GM19455 (cell line): ENCODE measurements at regions not wholly inside any gene's neighbourhood (a gene's known extent, or its start where the extent isn't known, plus 50 kb on each side); places are given as distances from the start of the nearest gene placed in this dataset.
"Not testable (repeated sequence)": the region's sequence is repeated elsewhere in the genome, so short reads cannot be mapped to it uniquely, and the experiment has no call there.

Experiments used
- ATAC-seq: cut with Tn5 transposase; IDR thresholded peaks from one replicate; pipeline ENCODE4 v1.9.1; 2021; ENCODE audit not compliant: unreplicated experiment

DNA sequence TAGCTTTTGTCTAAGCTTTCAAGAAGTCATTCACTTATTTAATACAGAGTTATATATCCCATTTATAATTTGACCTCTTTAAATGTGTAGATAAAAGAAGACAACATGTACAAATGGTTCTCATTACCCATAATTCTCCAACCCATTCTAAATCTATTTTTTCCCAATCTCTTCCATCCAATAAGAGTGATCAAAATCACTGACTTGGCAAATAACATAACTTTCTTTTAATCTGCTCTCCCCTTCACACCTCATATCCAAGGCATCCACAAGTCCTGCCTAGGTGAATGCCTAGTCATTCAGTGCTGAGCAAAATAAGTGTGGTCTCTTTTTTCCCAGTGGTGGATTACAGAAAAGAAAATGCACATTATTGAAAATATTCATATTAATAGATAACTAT, 1231.1 kb downstream of the CDH11 start:
- no peak for ATAC-seq

DNA sequence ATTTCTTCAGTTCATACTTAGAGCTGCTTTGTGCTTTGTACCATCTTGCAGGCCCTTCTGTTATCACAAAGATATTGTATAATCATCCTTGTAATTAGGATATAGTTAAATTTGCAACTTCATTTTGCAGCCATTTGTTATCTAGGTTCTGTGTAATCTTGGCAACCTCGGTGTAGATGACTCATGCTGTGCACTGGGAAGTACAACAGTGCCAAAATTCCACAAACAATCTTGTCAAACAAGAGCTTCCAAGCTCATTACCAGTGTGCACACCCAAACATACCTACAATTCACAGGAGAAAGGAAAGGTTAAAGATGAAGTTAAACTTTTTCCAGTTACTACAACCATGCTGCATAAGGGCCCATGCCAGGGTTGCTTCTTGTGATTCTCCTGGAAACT, 1231.8 kb downstream of the CDH11 start:
- no peak for ATAC-seq

DNA sequence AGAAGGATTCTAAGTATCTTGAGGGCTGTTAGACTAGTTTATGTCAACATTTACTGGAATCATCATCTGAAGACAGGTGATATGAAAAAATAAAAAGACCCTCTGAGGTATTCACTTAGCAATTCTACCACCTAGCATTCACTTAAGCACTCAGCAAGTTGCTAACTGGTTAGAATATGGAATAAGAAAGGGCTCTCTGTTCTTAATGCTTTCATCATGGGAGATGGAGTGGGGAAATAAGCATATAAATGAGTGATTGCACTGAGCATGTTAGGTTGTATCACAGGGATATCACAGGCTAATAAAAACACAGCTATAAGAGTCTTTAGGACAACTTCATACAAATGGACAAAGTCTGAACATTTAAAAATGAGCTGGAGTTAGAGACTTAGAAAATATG, 1238.8 kb downstream of the CDH11 start:
- ATAC-seq: no peak

DNA sequence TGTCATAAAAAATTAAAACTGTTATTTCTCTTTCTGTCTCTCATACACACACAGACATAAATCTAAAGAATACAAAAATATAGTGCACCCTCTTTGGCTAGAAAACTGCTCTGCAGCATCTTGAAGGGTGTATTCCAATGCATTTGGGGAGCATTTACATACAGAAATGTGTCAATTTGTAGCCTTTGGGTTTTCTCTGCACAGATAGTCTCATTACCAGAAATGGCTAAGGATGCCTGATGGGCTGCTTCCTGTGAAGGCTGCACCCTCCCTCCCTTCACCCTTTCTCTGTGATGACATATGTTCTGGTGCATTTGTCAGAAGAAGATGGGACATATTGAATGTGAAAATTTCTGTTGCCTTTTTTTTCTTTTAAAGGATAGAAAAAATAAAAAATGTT, 1239.3 kb downstream of the CDH11 start:
- no peak for ATAC-seq

DNA sequence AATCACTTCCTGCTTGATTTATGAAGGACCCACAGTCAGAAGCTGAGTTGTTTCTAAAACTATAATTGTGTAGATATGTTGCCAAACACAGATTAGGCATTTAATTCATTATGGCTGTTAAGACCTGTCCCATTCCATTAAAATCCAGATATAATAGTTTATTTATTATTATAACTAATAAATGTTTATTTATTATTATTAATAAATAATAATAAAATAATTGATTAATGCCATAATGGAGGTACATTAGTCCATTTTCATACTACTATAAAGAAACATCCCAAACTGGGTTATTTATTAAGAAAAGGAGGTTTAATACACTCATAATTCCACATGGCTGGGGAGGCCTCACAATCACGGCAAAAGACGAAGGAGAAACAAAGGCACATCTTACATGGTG, 1240.9 kb downstream of the CDH11 start:
- ATAC-seq: no peak

DNA sequence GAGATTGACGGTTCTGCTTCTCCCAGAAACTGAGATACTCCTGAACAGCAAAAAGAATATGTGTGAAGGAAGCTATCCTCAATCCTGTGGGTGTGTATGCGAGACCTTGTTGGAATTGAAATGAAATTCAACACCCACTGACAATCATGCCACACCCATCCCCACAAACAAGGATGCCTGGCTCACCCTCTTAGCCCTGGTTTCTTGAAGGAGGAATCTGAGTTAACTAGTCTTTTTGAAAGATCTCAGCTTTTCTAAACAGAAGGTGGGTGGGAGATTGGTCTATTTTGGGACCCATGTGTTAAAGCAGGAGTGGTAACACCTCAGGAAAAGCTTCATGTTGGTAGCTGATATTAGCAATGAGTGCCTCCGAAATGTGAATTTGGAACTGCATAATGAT, 1244.5 kb downstream of the CDH11 start:
- no peak for ATAC-seq

DNA sequence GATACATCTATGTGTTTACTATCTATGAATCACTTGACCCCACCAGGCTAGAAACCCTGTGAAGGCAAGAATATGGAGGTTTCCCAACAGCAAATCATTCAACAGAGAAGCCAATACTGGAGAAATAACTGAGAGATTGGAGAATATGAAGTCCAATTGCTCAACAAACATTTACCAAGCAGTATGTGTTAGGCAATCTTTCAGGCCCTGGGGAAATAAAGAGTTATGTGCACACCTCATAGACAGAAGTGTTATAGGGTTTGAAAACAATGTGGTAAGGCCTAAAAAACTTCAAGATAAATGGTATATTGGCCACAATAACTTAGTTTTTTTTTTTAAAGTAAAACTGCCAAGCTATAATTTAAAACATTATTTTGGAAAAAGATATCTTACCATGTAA, 1245.8 kb downstream of the CDH11 start:
- no peak for ATAC-seq

DNA sequence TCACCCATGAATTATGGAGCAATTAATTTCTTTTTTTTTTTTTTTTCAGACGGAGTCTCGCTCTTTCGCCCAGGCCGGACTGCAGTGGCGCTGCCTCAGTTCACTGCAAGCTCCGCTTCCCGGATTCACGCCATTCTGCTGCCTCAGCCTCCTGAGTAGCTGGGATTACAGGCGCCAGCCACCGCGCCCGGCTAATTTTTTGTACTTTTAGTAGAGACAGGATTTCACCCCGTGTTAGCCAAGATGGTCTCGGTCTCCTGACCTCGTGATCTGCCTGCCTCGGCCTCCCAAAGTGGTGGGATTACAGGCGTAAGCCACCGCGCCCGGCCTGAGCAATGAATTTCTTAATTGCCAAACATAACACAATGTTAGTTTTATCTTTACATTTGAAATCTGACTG, 1261.2 kb downstream of the CDH11 start:
- ATAC-seq: not testable (repeated sequence)

DNA sequence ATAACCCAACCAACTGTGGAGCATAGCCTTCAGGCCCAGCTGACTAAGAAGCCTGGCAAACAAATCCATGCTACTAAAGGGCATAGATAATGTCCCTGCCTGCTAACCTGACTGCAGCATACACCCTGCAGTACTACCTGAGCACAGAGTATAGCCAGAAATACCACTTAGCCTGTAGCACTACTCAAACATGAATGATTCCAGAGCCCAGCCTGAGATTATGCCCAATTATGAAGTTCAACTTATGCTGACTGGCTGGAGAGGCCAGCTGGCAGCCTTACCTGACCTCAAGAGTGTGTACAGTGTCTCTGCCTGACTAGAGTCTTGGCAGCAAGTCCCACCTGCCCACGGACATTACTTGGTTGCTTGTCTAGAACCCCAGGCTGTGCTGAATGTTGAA, 1265.3 kb downstream of the CDH11 start:
- no peak for ATAC-seq

DNA sequence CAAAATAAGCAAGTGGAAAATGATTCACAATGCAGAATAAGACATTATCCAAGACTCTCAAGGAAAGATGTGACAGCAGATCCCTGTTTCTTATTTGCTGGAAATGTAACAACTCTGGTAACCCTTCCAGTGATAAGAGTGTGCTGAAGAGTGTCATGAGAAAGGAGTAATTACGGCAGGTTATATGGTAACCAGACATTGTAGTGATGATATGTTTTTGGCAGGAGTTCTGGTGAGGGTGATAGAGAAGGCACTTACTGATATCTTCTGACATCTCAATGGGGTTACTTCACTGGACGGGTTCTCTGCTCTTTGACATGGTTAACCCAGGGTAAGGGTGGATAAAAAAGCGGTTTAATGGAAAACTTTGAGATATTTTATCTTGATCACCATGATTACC, 1270.9 kb downstream of the CDH11 start:
- no peak for ATAC-seq

DNA sequence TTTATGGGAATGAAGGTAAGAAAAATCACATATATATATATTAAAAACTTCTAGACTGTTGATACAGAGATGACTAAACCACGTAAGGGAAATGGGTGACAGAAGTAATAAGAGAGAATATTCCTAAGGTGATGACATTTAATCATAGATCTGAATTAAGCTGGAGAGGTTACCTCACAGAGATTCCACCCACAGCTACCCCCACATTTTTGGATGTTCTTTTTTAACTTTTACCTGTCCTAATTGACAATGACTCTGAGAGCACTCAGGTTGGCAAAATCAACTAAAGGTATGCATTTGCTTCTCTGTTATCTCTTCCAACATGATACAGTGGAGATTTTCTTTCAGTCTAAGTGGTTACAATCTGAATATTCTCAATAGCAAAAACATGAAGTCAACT, 1280.6 kb downstream of the CDH11 start:
- ATAC-seq: no peak

DNA sequence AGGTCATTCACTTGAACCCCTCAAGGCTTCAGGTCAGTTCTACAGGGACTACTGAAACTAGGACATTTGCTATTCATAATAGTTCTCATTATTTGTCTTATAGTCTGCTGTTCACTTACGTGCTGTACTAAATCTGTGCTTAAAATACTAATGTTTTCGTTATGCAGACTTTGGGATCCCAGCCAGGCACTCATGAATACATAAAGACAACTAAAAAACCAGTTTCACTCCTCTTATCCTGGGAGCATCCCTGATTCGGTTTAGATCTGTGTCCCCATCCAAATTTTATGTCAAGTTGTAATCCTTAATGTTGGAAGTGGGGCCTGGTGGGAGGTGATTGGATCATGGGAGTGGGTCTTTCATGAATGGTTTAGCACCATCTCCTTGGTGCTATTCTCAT, 1291.8 kb downstream of the CDH11 start:
- ATAC-seq: no peak

DNA sequence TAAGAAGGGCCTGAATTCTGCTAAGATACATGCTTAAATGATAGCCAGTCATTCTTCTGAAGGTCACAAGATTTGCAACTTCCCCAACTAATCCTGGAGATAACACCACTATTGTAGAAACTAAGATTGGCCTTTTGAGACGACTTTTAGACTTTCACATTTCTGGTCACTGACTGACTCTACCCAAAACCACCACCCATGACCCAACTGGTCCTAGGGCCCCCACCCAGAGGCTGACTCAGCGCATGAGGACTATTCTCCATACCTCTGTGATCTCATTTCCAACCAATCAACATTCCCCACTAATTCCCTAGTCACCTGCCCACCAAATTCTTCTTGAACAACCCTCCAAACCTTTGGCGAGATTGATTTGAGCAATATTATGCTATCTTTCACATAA, 1299.0 kb downstream of the CDH11 start:
- ATAC-seq: no peak

DNA sequence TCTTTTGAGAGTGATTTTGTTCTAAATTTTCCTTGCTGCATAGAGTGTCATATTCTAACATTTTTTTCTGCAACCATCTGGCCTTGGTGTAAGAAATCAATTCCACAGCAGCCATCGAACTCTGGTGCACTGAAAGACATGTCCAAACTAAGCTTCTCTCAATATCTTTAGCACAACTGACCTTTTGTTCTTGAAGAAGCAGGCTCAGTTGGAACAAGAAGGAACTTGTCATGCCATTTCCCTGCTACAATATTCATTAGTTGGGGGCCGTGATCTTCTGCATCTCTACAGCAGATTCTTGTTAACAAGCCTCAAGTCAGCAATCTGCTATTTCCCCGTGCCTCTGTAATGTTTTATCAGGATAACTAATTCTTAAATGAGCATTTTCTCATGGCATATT, 1305.6 kb downstream of the CDH11 start:
- no peak for ATAC-seq

DNA sequence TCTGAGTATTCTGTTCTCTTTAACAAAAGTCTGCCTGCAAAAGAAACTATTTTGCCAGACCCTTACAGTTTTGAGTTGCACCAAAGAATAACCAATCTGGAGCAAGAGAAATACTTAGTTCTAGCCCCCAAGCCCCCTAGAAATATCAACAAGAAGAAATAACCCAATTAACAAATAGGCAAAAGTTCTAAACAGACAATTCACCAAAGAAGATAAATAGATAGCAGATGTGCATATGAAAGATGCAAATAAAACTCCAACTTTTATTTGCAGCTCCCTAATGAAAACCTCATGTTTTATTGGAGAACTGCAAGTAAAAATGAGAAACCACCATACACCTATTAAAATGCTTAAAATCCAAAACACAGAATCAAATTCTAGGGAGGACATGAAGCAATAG, 1308.0 kb downstream of the CDH11 start:
- no peak for ATAC-seq

DNA sequence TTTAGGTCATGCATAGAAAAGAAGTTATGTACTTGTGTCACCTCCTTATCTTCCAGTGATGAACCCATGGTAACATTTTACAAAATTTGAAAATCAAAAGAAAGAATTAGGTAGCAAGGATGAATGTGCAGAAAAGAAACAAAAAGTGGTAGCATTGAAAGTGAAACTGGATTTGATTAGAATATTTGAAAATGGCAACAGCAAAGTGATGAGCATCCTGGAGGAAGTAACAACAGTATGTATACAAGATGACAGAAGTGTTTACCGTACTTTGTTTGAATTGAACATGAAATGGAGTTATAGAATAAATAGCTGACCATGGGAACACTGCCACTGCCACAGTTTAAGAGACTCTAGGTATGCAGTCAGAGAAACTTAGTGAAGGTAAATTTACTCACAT, 1313.1 kb downstream of the CDH11 start:
- no peak for ATAC-seq

DNA sequence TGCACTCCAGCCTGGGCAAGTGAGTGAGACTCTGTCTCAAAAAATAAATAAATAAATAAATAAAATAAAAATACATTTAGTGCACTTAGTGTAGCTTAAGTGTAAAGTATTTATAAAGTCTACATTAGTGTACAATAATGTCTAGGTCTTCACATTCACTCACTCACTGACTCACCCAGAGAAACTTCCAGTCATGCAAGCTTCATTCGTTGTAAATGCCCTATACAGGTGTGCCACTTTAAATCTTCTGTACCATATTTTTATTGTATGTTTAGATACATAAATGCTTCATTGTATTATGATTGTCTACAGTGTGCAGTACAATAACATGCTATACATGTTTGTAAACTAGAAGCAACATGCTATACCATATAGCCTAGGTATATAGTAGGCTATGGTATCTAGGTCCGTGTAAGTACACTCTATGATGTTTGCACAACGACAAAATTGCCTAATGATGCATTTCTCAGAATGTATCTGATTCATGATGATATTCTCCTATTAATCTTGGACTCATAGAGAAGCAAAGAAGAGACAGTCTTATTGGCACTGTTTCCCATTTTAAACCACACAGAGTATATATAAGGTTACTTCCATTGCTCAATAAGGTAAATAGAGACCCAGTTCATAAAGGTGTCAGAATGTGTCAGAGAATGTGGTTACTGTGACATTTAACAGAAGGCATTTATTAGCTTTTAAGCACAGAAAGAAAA, 1314.9 kb downstream of the CDH11 start:
- no peak for ATAC-seq

DNA sequence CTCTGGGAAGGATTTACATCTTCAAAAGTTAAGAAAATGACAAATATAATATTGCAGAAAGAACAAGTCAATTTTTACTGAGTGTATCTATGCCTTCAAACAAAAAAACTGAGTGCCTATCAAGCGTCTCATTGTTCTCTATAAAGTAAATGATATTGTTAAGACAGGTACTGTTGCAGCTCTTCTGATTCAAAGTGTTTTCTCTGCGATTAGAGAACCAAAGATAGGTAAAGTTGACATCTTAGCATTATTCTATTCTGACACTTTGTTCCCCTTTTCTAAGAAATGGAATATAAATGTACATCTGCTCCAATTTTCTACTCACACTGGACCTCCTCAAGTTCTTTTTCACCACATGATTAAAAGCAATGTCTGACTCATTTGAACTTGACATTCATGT, 1317.7 kb downstream of the CDH11 start:
- ATAC-seq: no peak

DNA sequence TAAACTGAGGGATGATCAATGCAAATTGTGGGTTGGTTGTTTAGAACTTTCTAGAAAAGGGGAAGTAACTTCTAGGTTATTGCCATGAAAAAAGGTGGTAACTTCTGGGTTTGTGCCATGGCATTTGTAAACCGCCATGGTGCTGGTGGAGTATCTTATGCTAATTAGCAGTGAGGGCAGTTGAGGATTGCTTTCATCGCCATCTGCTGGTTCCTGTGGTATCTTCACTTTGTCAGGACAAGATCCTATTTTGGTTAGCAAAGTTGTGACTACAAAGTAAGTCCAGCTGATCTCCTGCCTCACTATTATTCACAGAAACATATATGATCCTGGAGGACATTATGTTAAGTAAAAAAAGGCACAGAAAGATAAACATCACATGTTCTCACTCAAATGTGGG, 1332.3 kb downstream of the CDH11 start:
- no peak for ATAC-seq

DNA sequence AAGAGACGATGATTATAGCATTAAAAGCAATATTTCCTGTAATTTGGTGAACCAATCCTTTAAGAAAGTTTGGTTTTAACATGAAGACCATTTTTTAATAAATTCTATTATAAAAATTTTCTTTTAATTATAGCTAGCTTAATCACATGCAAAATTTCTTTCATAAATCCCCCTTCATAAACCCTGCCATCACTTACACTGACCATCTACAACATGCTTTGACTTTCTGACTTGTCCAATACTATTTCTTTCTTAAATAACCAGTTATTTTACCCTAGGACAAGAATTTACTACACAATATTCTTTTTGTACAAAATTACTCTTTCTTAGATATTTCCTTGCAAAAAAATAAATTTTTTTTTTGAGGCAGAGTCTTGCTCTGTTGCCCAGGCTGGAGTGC, 1334.8 kb downstream of the CDH11 start:
- ATAC-seq: no peak

DNA sequence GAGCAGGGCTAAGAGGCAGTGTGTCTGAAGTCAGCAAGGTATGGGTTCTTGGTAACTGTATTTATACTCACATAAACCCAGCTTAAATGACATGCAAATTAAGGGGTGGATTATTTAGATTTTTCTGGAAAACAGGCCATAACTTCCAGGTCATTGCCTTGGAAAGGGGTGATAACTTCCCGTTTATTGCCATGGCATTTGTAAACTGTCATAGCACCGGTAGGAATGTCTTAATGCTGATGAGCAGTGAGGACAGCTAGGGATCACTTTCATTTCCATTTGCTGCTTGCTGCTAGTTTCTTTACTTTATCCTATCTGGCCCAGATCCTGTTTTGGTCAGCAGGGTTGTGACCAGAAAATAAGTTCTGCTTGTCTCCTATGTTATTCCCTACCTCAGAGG, 1336.7 kb downstream of the CDH11 start:
- ATAC-seq: no peak

DNA sequence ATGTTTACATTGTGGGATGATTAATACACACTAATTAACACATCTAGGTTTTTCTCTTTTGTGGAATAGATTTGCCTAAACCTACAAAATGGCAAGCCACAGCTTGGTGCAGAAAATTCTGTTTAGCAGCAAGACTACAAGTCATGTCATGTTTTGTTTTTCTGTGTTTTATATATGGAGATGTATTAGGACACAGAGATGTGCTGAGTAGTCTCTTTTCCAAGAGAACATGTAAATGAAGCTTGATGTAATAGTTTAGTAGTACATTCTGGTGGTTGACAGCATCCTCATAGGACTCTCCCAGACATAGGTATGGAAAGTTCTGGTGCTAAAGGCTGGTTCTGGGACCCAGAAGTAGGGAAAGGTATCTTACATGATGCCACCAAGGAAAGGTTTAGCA, 1345.4 kb downstream of the CDH11 start:
- no peak for ATAC-seq

DNA sequence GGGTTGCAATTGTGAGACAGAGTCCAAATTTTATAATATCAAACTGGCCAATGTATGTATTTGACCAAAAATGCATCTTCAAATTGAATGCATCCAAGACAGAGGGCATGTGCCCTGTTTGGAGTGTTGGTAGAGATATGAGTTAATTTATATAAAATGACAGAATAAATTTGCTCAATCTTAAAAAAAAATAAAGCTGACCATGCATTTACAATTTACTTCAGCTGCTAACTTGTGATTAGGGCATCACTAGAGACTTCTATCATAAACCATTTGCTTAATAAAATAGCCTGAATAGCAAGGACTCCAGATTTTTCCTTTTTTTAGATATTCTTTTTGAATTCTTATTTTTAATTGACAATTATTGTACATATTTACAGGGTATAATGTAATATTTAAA, 1345.8 kb downstream of the CDH11 start:
- ATAC-seq: no peak

DNA sequence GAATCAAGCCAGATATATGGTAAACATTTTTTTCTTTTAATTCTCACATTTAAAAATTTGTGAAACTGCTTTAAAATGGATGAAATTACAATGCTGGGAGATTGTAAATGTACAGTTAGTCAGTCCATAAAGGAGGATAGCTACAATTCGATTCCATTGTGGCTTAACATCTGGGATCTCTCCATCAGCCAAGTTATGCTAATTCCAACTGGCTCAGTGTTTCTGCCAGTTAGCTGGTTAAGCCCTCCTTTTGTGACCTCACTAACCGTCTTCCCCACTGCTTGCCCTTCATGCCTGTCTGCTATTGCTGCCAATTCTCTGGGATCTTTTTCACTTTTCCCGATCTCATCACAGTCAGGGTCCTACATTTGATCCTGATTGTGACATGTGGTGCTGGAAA, 1347.6 kb downstream of the CDH11 start:
- no peak for ATAC-seq
